GM18868 (cell line): ENCODE measurements at regions not wholly inside any gene's neighbourhood (a gene's known extent, or its start where the extent isn't known, plus 50 kb on each side); places are given as distances from the start of the nearest gene placed in this dataset.
"Not testable (repeated sequence)": the region's sequence is repeated elsewhere in the genome, so short reads cannot be mapped to it uniquely, and the experiment has no call there.

Experiments
- ATAC-seq: cut with Tn5 transposase; IDR thresholded peaks from one replicate; pipeline ENCODE4 v1.9.1; 2021; ENCODE audit warnings: mild to moderate bottlenecking, moderate library complexity; ENCODE audit not compliant: unreplicated experiment

- ATAC-seq = no peak
Observed at GRCh38 chr20:47963022-47963421, 177.7 kb upstream of the SULF2 start.

- no peak for ATAC-seq
Observed at GRCh38 chr20:47962286-47962963, 177.1 kb upstream of the SULF2 start.

GRCh38 chr20:47960769-47961541 lies 175.7 kb upstream of the SULF2 start:
- no peak for ATAC-seq

- ATAC-seq = no peak
Observed at GRCh38 chr20:47960277-47960676, 175.0 kb upstream of the SULF2 start.

GRCh38 chr20:47957989-47958801 lies 172.9 kb upstream of the SULF2 start:
- ATAC-seq = not testable (repeated sequence)

GRCh38 chr20:47957135-47957534 lies 171.9 kb upstream of the SULF2 start:
- ATAC-seq = no peak

GRCh38 chr20:47956268-47956995 lies 171.2 kb upstream of the SULF2 start:
- ATAC-seq = no peak

GRCh38 chr20:47953471-47953870 lies 168.2 kb upstream of the SULF2 start:
- ATAC-seq = no peak

GRCh38 chr20:47952023-47952564 lies 166.8 kb upstream of the SULF2 start:
- ATAC-seq = no peak

- no peak for ATAC-seq
Observed at GRCh38 chr20:47951521-47951971, 166.3 kb upstream of the SULF2 start.

- no peak for ATAC-seq
Observed at GRCh38 chr20:47950913-47951283, 165.6 kb upstream of the SULF2 start.

GRCh38 chr20:47950124-47950912 lies 165.0 kb upstream of the SULF2 start:
- no peak for ATAC-seq

- ATAC-seq = no peak
Observed at GRCh38 chr20:47949230-47949629, 163.9 kb upstream of the SULF2 start.

GRCh38 chr20:47944682-47945081 lies 159.4 kb upstream of the SULF2 start:
- no peak for ATAC-seq

- no peak for ATAC-seq
Observed at GRCh38 chr20:47941869-47942268, 156.6 kb upstream of the SULF2 start.

- ATAC-seq = no peak
Observed at GRCh38 chr20:47940101-47940813, 155.0 kb upstream of the SULF2 start.

- no peak for ATAC-seq
Observed at GRCh38 chr20:47936612-47937011, 151.3 kb upstream of the SULF2 start.

GRCh38 chr20:47934761-47935160 lies 149.5 kb upstream of the SULF2 start:
- no peak for ATAC-seq

- no peak for ATAC-seq
Observed at GRCh38 chr20:47931443-47931842, 146.2 kb upstream of the SULF2 start.
